NCI-H748 treated with DMSO at 0.1 percent for 48 hours (cell line): ENCODE measurements at regions not wholly inside any gene's neighbourhood (a gene's known extent, or its start where the extent isn't known, plus 50 kb on each side); places are given as distances from the start of the nearest gene placed in this dataset.

Experiments
- DNase-seq: peaks from one replicate; lab custom pipeline; 2025; lab: John Stamatoyannopoulos, UW

DNA sequence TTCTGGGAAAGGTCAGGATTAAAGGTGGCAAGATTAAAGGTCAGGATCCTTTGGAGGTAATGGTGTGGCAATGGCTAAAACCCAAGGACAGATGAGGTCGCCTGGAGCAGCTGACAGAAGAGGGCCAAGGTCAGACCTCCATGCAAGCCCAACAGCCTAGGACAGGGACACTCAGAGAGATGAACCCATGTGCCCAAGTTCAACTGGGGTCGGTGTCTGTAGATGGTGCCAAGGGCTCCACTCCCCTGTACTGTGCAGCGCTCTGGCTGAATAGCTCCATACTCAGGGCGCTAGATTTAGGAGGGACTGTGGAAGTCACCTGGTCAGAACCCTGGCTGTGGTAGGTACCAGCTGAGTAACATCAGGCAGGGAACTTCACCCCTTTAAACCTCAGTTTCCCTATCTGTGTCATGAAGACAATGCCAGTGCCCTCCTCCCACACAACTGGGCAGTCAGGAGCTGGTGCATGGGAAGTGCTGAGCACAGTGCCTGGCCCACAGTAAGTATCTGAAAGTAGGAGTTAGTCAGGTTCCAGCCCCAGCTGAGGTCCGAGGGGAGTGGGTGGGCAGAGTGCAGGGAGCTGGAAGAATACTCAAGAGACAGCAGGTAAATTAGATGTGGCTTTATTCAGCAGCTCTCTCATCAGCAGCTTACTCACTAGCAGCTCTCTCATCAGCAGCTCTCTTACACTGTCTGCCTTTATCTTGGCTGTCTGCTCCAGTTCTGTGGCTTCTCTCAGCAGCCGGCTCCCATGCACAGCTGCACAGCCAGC is 327.1 kb downstream of the GLRX3 start:
- DNase-seq: no peak

- DNase-seq: no peak
These were observed 327.7 kb downstream of the GLRX3 start for GRCh38 chr10:130463876-130464364.

DNA sequence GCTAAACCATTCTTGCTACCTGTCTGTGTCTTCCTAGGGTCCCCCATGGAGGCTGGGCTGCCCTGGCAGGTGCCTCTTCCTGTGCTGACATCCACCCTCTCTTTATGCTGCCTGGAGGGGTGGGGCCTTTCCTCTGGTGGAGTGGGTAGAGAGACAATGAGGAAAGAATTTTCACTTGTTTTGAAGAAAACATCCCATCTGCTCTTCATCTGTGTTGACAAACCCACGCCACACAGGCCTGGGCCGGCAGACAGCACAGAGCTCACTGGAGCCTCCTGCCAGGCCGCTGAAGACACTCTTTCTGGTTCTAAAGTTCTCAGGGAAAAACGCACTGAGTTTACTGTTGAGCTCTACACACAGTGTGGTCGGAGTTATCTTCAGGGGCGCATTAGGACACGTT is 328.2 kb downstream of the GLRX3 start:
- no peak for DNase-seq

DNA sequence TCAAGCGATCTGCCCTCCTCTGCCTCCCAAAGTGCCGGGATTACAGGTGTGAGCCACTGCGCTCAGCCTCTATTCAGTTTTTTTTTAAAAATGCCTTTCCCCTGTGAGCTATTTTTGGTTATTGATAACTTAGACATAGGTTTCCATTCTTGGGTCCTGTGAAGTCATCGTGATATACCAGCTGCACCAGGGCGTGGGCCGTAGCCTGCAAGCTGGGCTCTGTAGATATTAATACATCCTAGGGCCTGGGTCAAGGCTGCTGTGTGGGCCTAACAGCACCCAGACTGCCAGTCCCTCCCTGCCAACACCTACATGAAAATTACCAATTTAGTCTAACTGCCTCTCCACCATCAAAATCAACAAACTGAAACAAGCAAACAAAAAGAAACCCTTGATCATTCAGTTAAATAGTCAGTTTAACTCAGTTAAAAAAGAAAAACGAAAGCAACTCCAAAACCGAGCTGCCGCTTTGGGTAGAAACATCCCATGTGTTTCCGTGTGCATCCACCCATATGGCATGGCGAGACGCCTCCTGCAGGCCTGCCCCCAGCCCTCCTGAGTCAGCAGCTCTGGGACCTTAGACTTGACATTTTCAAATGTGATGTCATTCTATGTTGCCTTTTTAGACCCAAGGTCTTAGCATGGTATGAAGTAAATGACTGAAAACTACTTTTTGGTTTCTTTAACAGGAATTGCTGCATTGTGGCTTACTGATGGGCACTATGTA is 330.2 kb downstream of the GLRX3 start:
- no peak for DNase-seq

DNA sequence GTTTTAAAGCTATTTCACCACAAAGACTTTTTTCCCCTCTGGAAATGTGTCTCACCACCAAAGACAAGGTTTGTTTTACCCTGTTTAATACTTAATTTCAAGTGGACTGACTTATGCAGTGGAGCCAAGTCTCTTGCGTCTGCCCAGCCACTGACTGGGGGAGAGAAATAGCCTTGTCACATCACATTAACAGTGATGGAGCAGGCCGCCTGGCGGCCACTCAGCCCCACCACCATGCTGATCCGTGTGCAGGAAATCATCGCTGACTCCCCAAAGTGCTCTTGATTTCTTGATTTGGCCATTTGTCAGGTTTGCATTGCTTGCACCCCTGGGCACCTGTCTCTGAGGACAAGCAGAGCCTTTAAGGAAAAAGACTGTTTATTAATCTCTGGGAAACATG is 334.1 kb downstream of the GLRX3 start:
- DNase-seq: no peak

DNA sequence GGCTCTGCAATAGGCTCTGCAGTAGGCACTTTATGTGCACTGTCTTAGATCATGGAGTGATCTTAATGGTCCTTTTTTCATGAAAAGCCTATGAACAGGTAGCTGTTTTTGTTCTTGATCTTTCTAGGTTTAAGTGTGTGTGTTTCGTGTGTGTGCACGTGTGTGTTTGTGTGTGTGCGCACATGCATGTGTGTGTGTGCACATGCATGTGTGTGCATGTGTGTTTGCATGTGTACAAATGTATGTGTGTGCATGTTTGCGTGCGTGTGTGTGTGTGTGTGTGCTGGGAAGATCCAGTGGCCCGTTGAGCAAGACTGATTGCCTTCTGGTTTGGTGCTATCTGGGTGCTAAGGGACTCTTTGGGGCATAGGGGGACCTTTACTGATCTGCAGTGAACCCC is 334.8 kb downstream of the GLRX3 start:
- DNase-seq: no peak

DNA sequence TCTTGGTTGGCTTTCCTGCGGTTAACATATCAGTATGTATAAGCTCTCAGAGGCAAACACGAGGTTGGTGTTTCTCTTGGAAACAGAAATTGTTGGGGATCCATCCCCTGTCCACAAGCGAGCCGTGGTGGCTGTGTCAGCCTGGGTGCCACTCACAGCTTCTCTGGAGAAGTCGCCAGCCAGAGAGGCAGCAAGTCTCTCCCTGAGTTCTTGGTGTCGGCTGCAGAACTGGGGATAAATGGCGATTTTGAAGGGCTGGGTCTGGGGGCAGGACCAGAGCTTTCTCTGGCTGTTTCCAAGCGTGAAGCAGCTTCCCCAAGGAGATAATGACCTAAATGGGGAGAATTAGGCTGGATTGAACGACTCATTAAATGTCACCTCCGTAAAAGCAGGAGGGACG is 335.3 kb downstream of the GLRX3 start:
- no peak for DNase-seq

DNA sequence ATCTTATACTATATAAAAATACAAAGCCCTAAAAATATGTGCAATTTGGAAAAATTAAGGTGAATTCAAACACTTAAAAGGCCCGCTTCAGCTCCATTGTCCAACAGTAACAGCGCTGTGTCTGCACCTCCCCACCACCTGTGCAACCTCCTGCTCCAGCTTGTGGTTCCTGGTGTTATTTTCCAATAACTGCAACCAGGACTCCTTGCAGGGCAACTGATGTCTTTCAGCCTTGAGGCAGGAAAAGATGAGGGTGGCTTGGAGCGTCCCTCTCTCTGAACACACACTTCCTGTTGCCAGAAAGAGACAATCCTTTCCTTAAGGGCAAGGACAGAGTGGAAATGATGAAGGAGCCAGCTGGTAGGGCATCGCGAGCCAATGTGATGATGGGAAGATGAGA is 336.0 kb downstream of the GLRX3 start:
- no peak for DNase-seq

DNA sequence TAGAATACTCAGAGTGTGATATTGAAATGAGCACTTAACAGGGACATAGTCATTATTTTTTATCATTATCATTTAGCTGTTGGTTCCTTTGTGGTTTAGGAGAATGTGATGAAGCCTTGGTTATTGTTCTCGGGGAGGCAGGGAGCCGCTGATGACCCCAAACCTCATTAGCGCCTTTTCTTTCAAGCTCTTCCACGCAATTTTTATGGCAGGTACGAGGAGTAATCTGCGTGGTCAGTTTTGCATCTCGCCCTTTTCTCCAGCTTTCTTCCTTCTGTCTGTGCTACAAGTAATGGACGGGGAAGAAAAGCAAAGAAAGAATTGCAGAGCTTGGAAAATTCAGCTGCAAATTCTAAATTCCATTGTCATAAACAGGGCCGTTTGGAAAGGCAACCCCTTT is 338.4 kb downstream of the GLRX3 start:
- no peak for DNase-seq

DNA sequence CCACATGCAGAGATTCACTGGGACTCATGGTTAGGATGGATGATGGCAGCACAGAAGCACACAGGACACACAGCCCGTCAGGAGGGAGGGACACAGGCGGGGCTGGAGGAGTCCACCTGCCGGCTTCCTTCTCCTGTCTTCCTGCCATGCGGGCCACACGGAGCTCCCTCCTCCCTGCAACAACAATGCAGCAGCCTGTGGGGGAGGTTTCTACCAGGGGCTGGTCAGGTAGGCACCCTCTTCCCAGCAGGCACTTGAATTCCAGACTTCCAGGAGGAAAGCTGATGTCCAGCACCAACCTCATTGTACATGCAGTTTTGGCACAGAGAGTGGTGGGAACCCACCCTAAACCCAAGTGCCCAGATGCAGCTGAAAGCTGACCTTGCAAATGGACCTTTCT is 341.2 kb downstream of the GLRX3 start:
- no peak for DNase-seq

- DNase-seq: no peak
These were observed 343.0 kb downstream of the GLRX3 start for GRCh38 chr10:130479146-130479545.

- no peak for DNase-seq
These were observed 343.7 kb downstream of the GLRX3 start for GRCh38 chr10:130479926-130480325.

GRCh38 chr10:130480491-130480890 is 344.3 kb downstream of the GLRX3 start:
- no peak for DNase-seq

GRCh38 chr10:130481076-130481930 is 345.1 kb downstream of the GLRX3 start:
- DNase-seq: no peak

DNA sequence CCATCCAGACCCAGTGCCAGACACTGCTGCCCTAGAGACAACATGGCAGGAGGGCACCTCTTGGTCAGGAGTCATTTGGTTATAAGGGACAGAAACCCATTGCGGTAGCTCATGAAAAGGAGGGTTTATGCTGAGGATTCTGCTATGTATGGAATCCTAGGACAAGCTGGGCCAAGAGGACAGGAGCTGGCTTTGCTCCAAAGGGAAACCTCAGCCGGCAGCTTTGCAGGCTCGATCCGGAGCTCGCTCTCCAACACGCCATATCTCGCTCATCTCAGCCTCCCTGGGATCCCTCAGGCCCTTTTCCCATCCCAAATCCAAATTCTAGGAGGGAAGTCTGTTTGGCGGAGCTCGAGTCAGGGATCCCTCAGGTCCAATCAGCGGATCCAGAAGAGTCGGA is 345.7 kb downstream of the GLRX3 start:
- no peak for DNase-seq

DNA sequence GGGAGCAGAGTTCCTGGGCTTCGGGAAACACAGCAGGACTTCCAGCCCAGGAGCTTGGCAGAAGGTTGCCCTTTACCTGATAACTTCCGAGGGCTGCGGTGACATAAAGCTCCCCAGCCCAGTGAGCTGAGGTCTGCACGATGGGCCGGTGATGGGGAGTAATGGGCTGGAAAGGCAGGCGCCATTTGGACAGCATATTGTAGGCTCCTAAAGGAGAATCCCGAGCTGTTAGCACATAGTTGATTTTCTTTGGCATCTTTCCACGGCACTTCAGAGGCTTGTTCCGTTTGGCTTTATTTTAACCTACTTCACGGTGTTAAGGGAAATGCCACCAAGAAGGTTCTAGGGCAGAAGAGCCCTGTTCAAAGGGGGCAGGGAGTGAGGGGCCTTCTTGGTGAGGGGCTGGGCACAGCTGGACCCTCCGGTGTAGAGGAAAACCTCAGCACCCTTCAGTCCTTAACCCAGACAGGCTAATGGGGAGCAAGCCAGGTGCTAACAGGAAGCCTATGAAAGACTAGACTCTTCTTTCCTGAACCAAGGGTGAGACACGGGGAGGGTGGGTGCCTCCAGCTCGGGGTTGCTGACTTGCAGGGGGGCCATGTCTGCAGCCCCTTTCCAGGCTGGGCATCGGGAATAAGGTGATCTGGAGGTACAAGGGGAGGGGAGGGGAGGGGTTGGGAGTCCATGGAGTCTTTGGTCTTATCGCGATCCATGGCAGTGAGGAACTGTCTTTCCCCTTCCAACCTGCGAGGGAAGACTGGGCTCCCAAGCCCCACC is 347.7 kb downstream of the GLRX3 start:
- DNase-seq: no peak

DNA sequence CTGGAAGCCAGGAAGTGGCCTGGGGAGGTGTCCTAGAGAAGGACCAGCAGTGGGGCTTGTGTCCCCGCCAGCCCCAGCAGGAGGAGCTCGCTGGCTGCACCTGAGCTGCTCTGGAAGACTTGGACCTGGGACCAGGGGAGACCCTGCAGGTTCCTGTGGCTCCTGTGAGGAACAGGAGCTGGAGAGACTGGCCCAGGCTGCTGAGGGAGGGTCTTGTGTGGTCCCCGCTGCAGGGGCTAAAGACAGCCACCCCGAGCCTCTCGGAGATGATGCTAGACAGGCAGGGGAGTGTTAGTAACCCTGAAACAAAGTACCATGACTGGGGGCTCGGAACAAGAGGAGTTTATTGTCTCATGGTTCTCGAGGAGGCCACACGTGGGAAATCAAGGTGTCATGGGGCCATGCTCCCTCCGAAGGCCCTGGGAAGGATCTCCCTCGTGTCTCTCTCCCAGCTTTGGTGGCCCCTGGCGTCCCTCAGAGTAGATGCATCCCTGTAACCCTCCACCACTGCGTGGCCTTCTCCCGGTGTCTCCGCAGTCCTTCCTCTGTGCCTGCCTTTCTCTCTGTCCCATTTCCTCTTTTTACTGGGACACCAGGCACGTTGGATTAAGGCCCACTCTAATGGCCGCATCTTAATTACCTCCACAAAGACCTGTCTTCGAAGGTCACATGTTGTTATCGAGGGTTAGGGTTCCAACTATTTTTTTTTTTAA is 348.4 kb downstream of the GLRX3 start:
- no peak for DNase-seq

DNA sequence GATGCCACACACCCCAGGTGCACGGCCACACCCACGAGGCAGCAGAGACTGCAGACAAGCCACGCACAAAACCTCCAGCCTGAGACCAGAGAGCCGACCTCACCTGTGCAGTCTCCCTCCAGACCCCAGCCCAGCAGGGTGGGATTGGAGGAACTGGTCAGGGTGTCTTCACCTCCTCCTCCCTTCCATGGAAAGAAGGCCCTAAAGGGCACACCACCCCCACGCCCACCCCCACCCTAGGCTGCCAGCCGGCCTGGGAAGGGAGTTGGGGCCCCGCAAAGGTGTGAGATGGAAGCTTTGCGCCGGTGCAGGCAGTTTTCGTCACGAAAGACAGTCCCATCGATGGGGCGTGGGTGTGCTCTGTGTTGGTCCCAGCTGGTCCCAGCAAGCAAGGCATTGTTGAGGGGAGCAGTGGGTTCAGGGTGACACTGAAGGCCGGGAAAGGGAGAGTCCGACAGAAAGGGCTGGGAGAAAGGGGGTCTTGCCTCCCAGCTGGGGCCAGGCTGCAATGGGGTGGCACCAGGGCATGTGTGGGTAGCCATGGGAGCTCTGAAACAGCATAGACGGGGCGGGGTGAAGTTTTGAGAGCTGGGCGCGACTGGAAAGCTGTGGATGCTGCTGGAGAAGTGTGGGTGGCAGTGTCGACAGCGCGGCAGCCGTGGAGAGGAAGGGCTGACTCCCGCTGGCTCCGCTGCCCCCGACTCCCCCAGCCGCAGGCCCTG is 349.2 kb downstream of the GLRX3 start:
- DNase-seq: no peak

GRCh38 chr10:130485958-130486895 is 350.0 kb downstream of the GLRX3 start:
- no peak for DNase-seq
